ENCODE measurements at regions not wholly inside any gene's neighbourhood (a gene's known extent, or its start where the extent isn't known, plus 50 kb on each side); places are given as distances from the start of the nearest gene placed in this dataset.

DNA sequence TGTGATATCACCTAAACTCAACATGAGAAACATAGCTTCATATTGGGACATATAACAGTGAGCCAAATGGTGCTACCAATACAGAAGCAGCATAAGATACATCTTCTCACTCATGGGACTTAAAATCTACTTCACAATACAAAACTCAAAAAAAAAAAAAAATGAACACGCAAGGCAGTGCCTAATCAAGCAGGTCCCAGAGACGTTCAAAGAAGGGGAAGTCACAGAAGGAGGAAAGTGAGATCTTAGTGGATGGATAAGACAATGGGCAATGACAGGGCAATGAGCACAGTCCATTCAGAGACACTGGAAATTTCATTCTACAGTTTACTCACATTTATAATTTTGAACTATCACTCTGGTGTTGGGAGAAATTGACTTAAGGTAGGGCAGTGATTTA is 88.3 kb downstream of the FAM50B start:
- Histone ChIP-seq H3K9me3 (ENCODE audit: control insufficient read depth, insufficient read depth, low read length) (no peaks in the 10 kb centered on the region), H3K27ac (ENCODE audit: low read depth, low read length) (no peak overlapping the region), H3K9me2 (replicated peaks; ENCODE audit: control insufficient read depth, low read length) (no peaks in the 10 kb centered on the region), H3K4me3 (ENCODE audit: low read length) (no peak overlapping the region), H3K79me2 (ENCODE audit: control insufficient read depth, low read length) (no peaks in the 10 kb centered on the region), H3F3A (ENCODE audit: control insufficient read depth, insufficient read depth) (no peaks in the 10 kb centered on the region), H3K36me3 (ENCODE audit: control insufficient read depth, low read length) (no peaks in the 10 kb centered on the region), H3K4me2 (ENCODE audit: low read length) (no peak overlapping the region), H3K4me1 (ENCODE audit: control insufficient read depth, low read length) (no peaks in the 10 kb centered on the region), H3K27me3 (ENCODE audit: control insufficient read depth, low read length) (peaks cover 20% of the 10 kb centered on the region), H4K20me1 (ENCODE audit: control insufficient read depth, insufficient read depth, low read depth, low read length) (no peaks in the 10 kb centered on the region)
- no peak for TF ChIP-seq EZH2phosphoT487 (IDR thresholded peaks at IDR 0.05; ENCODE audit: borderline replicate concordance, low read length)
- TF ChIP-seq, protein P1, sequence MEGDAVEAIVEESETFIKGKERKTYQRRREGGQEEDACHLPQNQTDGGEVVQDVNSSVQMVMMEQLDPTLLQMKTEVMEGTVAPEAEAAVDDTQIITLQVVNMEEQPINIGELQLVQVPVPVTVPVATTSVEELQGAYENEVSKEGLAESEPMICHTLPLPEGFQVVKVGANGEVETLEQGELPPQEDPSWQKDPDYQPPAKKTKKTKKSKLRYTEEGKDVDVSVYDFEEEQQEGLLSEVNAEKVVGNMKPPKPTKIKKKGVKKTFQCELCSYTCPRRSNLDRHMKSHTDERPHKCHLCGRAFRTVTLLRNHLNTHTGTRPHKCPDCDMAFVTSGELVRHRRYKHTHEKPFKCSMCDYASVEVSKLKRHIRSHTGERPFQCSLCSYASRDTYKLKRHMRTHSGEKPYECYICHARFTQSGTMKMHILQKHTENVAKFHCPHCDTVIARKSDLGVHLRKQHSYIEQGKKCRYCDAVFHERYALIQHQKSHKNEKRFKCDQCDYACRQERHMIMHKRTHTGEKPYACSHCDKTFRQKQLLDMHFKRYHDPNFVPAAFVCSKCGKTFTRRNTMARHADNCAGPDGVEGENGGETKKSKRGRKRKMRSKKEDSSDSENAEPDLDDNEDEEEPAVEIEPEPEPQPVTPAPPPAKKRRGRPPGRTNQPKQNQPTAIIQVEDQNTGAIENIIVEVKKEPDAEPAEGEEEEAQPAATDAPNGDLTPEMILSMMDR (IDR thresholded peaks at IDR 0.05; ENCODE audit: low read depth, low read length, poor library complexity, severe bottlenecking), result no peak

DNA sequence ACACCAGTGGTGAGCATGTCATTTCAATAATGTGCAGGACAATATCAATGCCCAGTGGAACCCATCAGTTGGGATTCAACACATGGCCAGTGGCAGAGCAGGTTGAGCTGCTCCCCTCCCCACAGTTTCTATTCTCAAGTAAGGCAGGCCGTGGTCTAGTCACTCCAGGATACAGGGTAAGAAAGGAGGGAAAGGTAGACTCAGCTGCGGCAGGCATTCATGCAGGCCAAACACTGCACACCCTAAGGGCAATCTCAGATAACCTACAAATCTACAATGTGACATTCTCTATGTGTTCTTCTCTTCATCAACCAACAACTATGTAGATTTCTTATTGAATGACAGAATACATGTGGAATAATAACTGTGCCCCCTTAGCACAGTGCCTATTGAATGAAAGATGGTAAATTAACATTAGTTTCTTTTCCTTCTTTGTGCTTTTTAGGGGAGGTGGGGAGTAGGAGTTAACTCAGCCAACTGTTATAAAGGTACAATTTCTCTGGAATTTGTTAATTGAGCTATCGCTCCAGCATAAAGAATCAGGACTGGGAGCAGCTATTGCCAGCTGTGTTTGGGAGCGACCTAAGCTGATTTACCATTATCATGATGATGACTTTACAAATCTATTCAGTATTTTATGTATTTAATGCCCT is 89.7 kb downstream of the FAM50B start:
- no peaks in the 10 kb centered on the region for H4K20me1 ChIP-seq (ENCODE audit: control insufficient read depth, insufficient read depth, low read depth, low read length)
- no peak overlapping the region for H3K27ac ChIP-seq (ENCODE audit: low read depth, low read length)
- peaks cover 20% of the 10 kb centered on the region for H3K27me3 ChIP-seq (ENCODE audit: control insufficient read depth, low read length)
- no peaks in the 10 kb centered on the region for H3F3A ChIP-seq (ENCODE audit: control insufficient read depth, insufficient read depth)
- no peaks in the 10 kb centered on the region for H3K9me2 ChIP-seq (replicated peaks; ENCODE audit: control insufficient read depth, low read length)
- H3K4me1 ChIP-seq (ENCODE audit: control insufficient read depth, low read length), result no peaks in the 10 kb centered on the region
- no peaks in the 10 kb centered on the region for H3K9me3 ChIP-seq (ENCODE audit: control insufficient read depth, insufficient read depth, low read length)
- TF ChIP-seq EZH2phosphoT487 (IDR thresholded peaks at IDR 0.05; ENCODE audit: borderline replicate concordance, low read length), result no peak
- TF ChIP-seq, protein P1 (IDR thresholded peaks at IDR 0.05; ENCODE audit: low read depth, low read length, poor library complexity, severe bottlenecking), result no peak
- H3K79me2 ChIP-seq (ENCODE audit: control insufficient read depth, low read length), result no peaks in the 10 kb centered on the region
- H3K4me2 ChIP-seq (ENCODE audit: low read length), result no peak overlapping the region
- no peaks in the 10 kb centered on the region for H3K36me3 ChIP-seq (ENCODE audit: control insufficient read depth, low read length)
- no peak overlapping the region for H3K4me3 ChIP-seq (ENCODE audit: low read length)

DNA sequence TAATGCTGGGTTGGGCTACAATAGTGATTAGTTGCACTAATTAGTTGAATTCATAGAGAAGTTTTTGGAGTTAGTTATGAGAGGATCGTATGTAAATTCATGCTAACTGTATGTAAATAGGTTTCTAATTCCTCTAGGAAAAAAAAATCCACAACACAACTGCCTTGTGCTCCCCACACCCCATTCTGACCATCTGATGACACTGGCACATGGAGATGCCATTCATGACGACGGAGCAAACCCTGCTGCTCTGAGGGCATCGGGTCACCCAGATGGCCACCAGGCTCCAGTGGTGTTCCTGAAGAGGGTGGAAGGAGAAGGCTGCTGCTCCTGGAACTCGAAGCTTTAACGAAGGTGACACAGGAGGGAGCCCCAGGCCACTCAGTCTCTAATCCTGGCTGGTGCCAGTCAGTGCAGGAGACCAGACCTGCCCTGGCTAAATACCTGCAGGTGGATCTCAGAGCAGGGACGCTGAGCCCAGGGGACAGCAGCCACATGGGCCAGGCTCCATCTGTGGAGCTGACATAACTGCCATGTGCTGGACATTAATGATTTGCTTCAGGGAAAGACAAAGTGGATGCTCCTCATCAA is 90.3 kb downstream of the FAM50B start:
- H3K9me3 ChIP-seq (ENCODE audit: control insufficient read depth, insufficient read depth, low read length), result no peaks in the 10 kb centered on the region
- no peaks in the 10 kb centered on the region for H3K4me1 ChIP-seq (ENCODE audit: control insufficient read depth, low read length)
- TF ChIP-seq EZH2phosphoT487 (IDR thresholded peaks at IDR 0.05; ENCODE audit: borderline replicate concordance, low read length), result no peak

DNA sequence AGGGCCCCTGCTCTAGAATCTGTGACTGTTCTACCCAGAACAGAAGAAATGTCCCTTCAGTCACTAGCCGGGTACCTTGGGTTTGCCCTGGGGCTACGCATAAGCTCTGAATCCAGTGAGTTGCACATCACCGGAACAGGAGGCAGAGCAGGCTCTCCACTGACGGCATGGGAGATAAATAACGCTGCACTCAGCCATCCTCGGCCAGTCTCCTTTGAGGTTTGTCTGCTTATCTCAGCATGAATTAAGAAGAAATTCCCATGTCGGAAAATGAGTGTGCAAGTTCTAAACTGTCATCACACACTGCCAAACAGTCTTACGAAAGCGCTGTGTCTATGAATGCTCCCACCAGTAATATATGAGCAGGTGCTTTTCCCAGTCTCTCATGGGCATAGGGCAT is 90.8 kb downstream of the FAM50B start:
- Histone ChIP-seq H3K4me2 (ENCODE audit: low read length) (no peak overlapping the region), H3K4me1 (ENCODE audit: control insufficient read depth, low read length) (no peaks in the 10 kb centered on the region), H3K36me3 (ENCODE audit: control insufficient read depth, low read length) (no peaks in the 10 kb centered on the region), H3K9me3 (ENCODE audit: control insufficient read depth, insufficient read depth, low read length) (no peaks in the 10 kb centered on the region), H3K27ac (ENCODE audit: low read depth, low read length) (no peak overlapping the region), H3K27me3 (ENCODE audit: control insufficient read depth, low read length) (peaks cover 16% of the 10 kb centered on the region), H3K4me3 (ENCODE audit: low read length) (no peak overlapping the region), H3K9me2 (replicated peaks; ENCODE audit: control insufficient read depth, low read length) (no peaks in the 10 kb centered on the region), H3F3A (ENCODE audit: control insufficient read depth, insufficient read depth) (no peaks in the 10 kb centered on the region), H3K79me2 (ENCODE audit: control insufficient read depth, low read length) (no peaks in the 10 kb centered on the region), H4K20me1 (ENCODE audit: control insufficient read depth, insufficient read depth, low read depth, low read length) (no peaks in the 10 kb centered on the region)
- TF ChIP-seq EZH2phosphoT487 (IDR thresholded peaks at IDR 0.05; ENCODE audit: borderline replicate concordance, low read length), result no peak
- TF ChIP-seq, protein P1 (IDR thresholded peaks at IDR 0.05; ENCODE audit: low read depth, low read length, poor library complexity, severe bottlenecking), result no peak

More for the DNA sequence above, 90.3 kb downstream of the FAM50B start:
- Histone ChIP-seq H4K20me1 (ENCODE audit: control insufficient read depth, insufficient read depth, low read depth, low read length) (no peaks in the 10 kb centered on the region), H3K4me3 (ENCODE audit: low read length) (no peak overlapping the region), H3F3A (ENCODE audit: control insufficient read depth, insufficient read depth) (no peaks in the 10 kb centered on the region), H3K27ac (ENCODE audit: low read depth, low read length) (no peak overlapping the region), H3K4me2 (ENCODE audit: low read length) (no peak overlapping the region), H3K9me2 (replicated peaks; ENCODE audit: control insufficient read depth, low read length) (no peaks in the 10 kb centered on the region), H3K79me2 (ENCODE audit: control insufficient read depth, low read length) (no peaks in the 10 kb centered on the region), H3K36me3 (ENCODE audit: control insufficient read depth, low read length) (no peaks in the 10 kb centered on the region), H3K27me3 (ENCODE audit: control insufficient read depth, low read length) (peaks cover 16% of the 10 kb centered on the region)

Data from DOHH2 (cell line).